H9 (cell line): ENCODE measurements at regions not wholly inside any gene's neighbourhood (a gene's known extent, or its start where the extent isn't known, plus 50 kb on each side); places are given as distances from the start of the nearest gene placed in this dataset.

Experiments used
- DNase-seq: peaks from one replicate; pipeline ENCODE4 v3.0.0-alpha.2; 2017
- H2AFZ ChIP-seq: one replicate; pipeline ENCODE4 v1.6.1; 2013; ENCODE audit warnings: mild to moderate bottlenecking, low read length, control low read depth, moderate library complexity
- H2AK5ac ChIP-seq: 2 replicates; pipeline ENCODE4 v1.6.1; 2013; ENCODE audit warnings: low read length, control low read depth, mixed read lengths; ENCODE audit not compliant: insufficient read length
- H2BK120ac ChIP-seq: one replicate; pipeline ENCODE4 v1.6.1; 2013; ENCODE audit warnings: low read depth, mild to moderate bottlenecking, low read length, control low read depth, inconsistent platforms; ENCODE audit not compliant: poor library complexity, severe bottlenecking
- H2BK12ac ChIP-seq: 2 replicates; pipeline ENCODE4 v1.6.1; 2013; ENCODE audit warnings: low read length, control low read depth, mixed read lengths, low read depth; ENCODE audit not compliant: insufficient read length
- H2BK15ac ChIP-seq: 2 replicates; pipeline ENCODE4 v1.6.1; 2013; ENCODE audit warnings: low read depth, low read length, control low read depth
- H2BK20ac ChIP-seq: one replicate; pipeline ENCODE4 v1.6.1; 2013; ENCODE audit warnings: low read depth, mild to moderate bottlenecking, low read length, control low read depth, inconsistent platforms; ENCODE audit not compliant: poor library complexity, severe bottlenecking
- H2BK5ac ChIP-seq: 2 replicates; pipeline ENCODE4 v1.6.1; 2013; ENCODE audit warnings: low read length, control low read depth, mixed read lengths; ENCODE audit not compliant: insufficient read length
- H3K14ac ChIP-seq: 2 replicates; pipeline ENCODE4 v1.6.1; 2013; ENCODE audit warnings: low read length, control low read depth; ENCODE audit not compliant: insufficient read depth
- H3K18ac ChIP-seq: 2 replicates; pipeline ENCODE4 v1.6.1; 2013; ENCODE audit warnings: low read depth, mild to moderate bottlenecking, mixed read lengths, low read length, control low read depth; ENCODE audit not compliant: insufficient read length
- H3K23ac ChIP-seq: 2 replicates; pipeline ENCODE4 v1.6.1; 2013; ENCODE audit warnings: low read length, control low read depth, mixed read lengths, low read depth; ENCODE audit not compliant: insufficient read length
- H3K23me2 ChIP-seq: 2 replicates; pipeline ENCODE4 v1.6.1; 2013; ENCODE audit warnings: low read depth, mild to moderate bottlenecking, mixed read lengths, low read length, control low read depth; ENCODE audit not compliant: insufficient read length, poor library complexity, severe bottlenecking
- H3K27ac ChIP-seq: 2 replicates; pipeline ENCODE4 v1.5.1; 2013; ENCODE audit warnings: low read length, control low read depth, mixed read lengths, low read depth; ENCODE audit not compliant: insufficient read length
- H3K27me3 ChIP-seq: 2 replicates; pipeline ENCODE4 v1.6.1; 2013; ENCODE audit warnings: low read length, control low read depth, inconsistent platforms; ENCODE audit not compliant: insufficient read depth
- H3K4ac ChIP-seq: 2 replicates; pipeline ENCODE4 v1.6.1; 2013; ENCODE audit warnings: low read depth, mild to moderate bottlenecking, control low read depth, inconsistent platforms, low read length, moderate library complexity
- H3K4me1 ChIP-seq: 2 replicates; pipeline ENCODE4 v1.6.1; 2013; ENCODE audit warnings: low read length, control low read depth, inconsistent platforms; ENCODE audit not compliant: insufficient read depth
- H3K4me2 ChIP-seq: 2 replicates; pipeline ENCODE4 v1.6.1; 2013; ENCODE audit warnings: low read length, control low read depth, mixed read lengths; ENCODE audit not compliant: insufficient read length, insufficient read depth
- H3K56ac ChIP-seq: 2 replicates; pipeline ENCODE4 v1.6.1; 2013; ENCODE audit warnings: low read depth, mild to moderate bottlenecking, mixed read lengths, low read length, control low read depth; ENCODE audit not compliant: insufficient read length
- H3K79me1 ChIP-seq: 2 replicates; pipeline ENCODE4 v1.6.1; 2013; ENCODE audit warnings: low read depth, mild to moderate bottlenecking, moderate library complexity, low read length, control low read depth, inconsistent platforms; ENCODE audit not compliant: insufficient read depth, poor library complexity, severe bottlenecking
- H3K79me2 ChIP-seq: 2 replicates; pipeline ENCODE4 v1.6.1; 2013; ENCODE audit warnings: low read length, control low read depth, inconsistent platforms; ENCODE audit not compliant: insufficient read depth
- H3K9ac ChIP-seq: 2 replicates; pipeline ENCODE4 v1.6.1; 2013; ENCODE audit warnings: low read length, control low read depth, mixed read lengths; ENCODE audit not compliant: insufficient read length; ENCODE audit errors: extremely low read depth
- H3K9me3 ChIP-seq: one replicate; pipeline ENCODE4 v1.6.1; 2013; ENCODE audit warnings: low read depth, low read length, inconsistent platforms; ENCODE audit not compliant: control insufficient read depth
- H3T11ph ChIP-seq: one replicate; pipeline ENCODE4 v1.6.1; 2013; ENCODE audit warnings: mild to moderate bottlenecking, low read length, control low read depth, inconsistent platforms
- H4K20me1 ChIP-seq: one replicate; pipeline ENCODE4 v1.6.1; 2013; ENCODE audit not compliant: control insufficient read depth, insufficient read length, insufficient read depth
- H4K5ac ChIP-seq: 2 replicates; pipeline ENCODE4 v1.6.1; 2013; ENCODE audit warnings: low read depth, mild to moderate bottlenecking, mixed read lengths, low read length, control low read depth; ENCODE audit not compliant: insufficient read length
- H4K8ac ChIP-seq: replicated peaks from 2 replicates; pipeline ENCODE4 v1.6.1; 2013; ENCODE audit warnings: low read length, control low read depth, mixed read lengths, low read depth; ENCODE audit not compliant: insufficient read length
- H4K91ac ChIP-seq: 2 replicates; pipeline ENCODE4 v1.6.1; 2013; ENCODE audit warnings: low read depth, mild to moderate bottlenecking, moderate library complexity, mixed read lengths, low read length, control low read depth; ENCODE audit not compliant: insufficient read length
- H3K27ac Mint-ChIP-seq, 3 experiments: 2 replicates in 2 of 3; 3 replicates in 1 of 3; pipeline ENCODE4 v1.8.0; 2020 to 2021; ENCODE audit warnings: mixed read lengths in 3 of 3, mild to moderate bottlenecking in 1 of 3, moderate library complexity in 1 of 3
- H3K27me3 Mint-ChIP-seq: 2 replicates; pipeline ENCODE4 v1.8.0; 2021; ENCODE audit warnings: low read depth, mild to moderate bottlenecking, moderate library complexity, mixed read lengths
- H3K36me3 Mint-ChIP-seq, 3 experiments: 2 replicates in 2 of 3; 3 replicates in 1 of 3; pipeline ENCODE4 v1.8.0; 2020 to 2021; ENCODE audit warnings: low read depth in 3 of 3, mixed read lengths in 3 of 3; ENCODE audit not compliant: insufficient read depth in 1 of 3
- H3K4me1 Mint-ChIP-seq, 2 experiments: 2 replicates each; pipeline ENCODE4 v1.8.0; 2020; ENCODE audit warnings: mixed read lengths in 2 of 2
- H3K4me3 Mint-ChIP-seq, 2 experiments: 2 replicates in 1 of 2; 3 replicates in 1 of 2; pipeline ENCODE4 v1.8.0; 2020 to 2021; ENCODE audit warnings: mild to moderate bottlenecking in 2 of 2, mixed read lengths in 2 of 2, moderate library complexity in 1 of 2
- H3K9me3 Mint-ChIP-seq, 2 experiments: 2 replicates in 1 of 2; 3 replicates in 1 of 2; pipeline ENCODE4 v1.8.0; 2020; ENCODE audit warnings: mild to moderate bottlenecking in 2 of 2, mixed read lengths in 2 of 2, moderate library complexity in 1 of 2
- CTCF ChIP-seq: fragments of 200-600 bp; sonication (generic); conservative IDR thresholded peaks from 3 replicates; pipeline ENCODE4 v1.8.0; 2021; ENCODE audit warnings: antibody characterized with exemption, mild to moderate bottlenecking
- WGBS: extraction: QIAGEN DNeasy Blood & Tissue Kit; methylation state at CpG from one replicate; pipeline ENCODE4 v1.1.7; 2013; ENCODE audit warnings: missing lambda C conversion rate, low lambda C conversion rate, mixed read lengths; ENCODE audit not compliant: insufficient read length; ENCODE audit errors: extremely low coverage; 5-methylcytosine and 5-hydroxymethylcytosine counted together

- Histone ChIP-seq H2AFZ (no peak overlapping the region), H3K27me3 (no peaks in the 10 kb centered on the region), H3K56ac (no peak overlapping the region), H3K18ac (no peak overlapping the region), H3K9me3 (no peaks in the 10 kb centered on the region), H3K79me2 (no peaks in the 10 kb centered on the region), H4K5ac (no peak overlapping the region), H3K23me2 (no peaks in the 10 kb centered on the region), H4K20me1 (no peaks in the 10 kb centered on the region), H4K8ac (no peak overlapping the region), H2BK15ac (no peak overlapping the region), H3K9ac (no peak overlapping the region), H2BK120ac (no peak overlapping the region), H3K23ac (no peak overlapping the region), H3K4me1 (no peaks in the 10 kb centered on the region), H3K79me1 (no peaks in the 10 kb centered on the region), H2AK5ac (no peak overlapping the region), H3K14ac (no peak overlapping the region), H2BK20ac (no peak overlapping the region), H2BK5ac (no peak overlapping the region), H3T11ph (no peak overlapping the region), H3K27ac (no peak overlapping the region), H3K4me2 (no peak overlapping the region), H3K4ac (no peak overlapping the region), H2BK12ac (no peak overlapping the region), H4K91ac (no peak overlapping the region)
- H3K36me3 Mint-ChIP-seq: no peaks in the 10 kb centered on the region
- no peak overlapping the region for H3K27ac Mint-ChIP-seq
- TF ChIP-seq CTCF: no peak
- no peaks in the 10 kb centered on the region for H3K4me1 Mint-ChIP-seq
- DNase-seq: no peak
- no peak overlapping the region for H3K4me3 Mint-ChIP-seq
- no CpG with 5 or more reads among the region's 3 CpGs for WGBS
- H3K9me3 Mint-ChIP-seq: peaks cover 0 to 2% of the 10 kb centered on the region in 2 experiments; a peak in 1 of 5 replicates
- peaks cover 2% of the 10 kb centered on the region; the same call in 1 of the 2 replicates for H3K27me3 Mint-ChIP-seq
Observed at GRCh38 chr2:198534756-198535155, 730.4 kb downstream of the PLCL1 start.
